Ishikawa (cell line): ENCODE measurements at regions not wholly inside any gene's neighbourhood (a gene's known extent, or its start where the extent isn't known, plus 50 kb on each side); places are given as distances from the start of the nearest gene placed in this dataset.

Experiments
- CEBPB ChIP-seq: IDR thresholded peaks from 2 replicates; pipeline ENCODE4 v1.6.1; 2012
- EGR1 ChIP-seq: IDR thresholded peaks from 2 replicates; pipeline ENCODE4 v1.6.1; 2012
- EP300 ChIP-seq: IDR thresholded peaks from 2 replicates; pipeline ENCODE4 v1.6.1; 2012; ENCODE audit warnings: borderline replicate concordance
- RAD21 ChIP-seq: IDR thresholded peaks from 2 replicates; pipeline ENCODE4 v1.6.1; 2012; ENCODE audit warnings: low read depth
- TEAD4 ChIP-seq: IDR thresholded peaks from 2 replicates; pipeline ENCODE4 v1.6.1; 2012
- ZBTB7A ChIP-seq: IDR thresholded peaks from 2 replicates; pipeline ENCODE4 v1.6.1; 2012; ENCODE audit warnings: low read depth
- TF ChIP-seq, protein P1 (sequence below): IDR thresholded peaks from 2 replicates; pipeline ENCODE4 v1.6.1; 2012; ENCODE audit warnings: low read depth, mild to moderate bottlenecking
- TF ChIP-seq, protein P2 (sequence below): IDR thresholded peaks from 2 replicates; pipeline ENCODE4 v1.6.1; 2012

DNA sequence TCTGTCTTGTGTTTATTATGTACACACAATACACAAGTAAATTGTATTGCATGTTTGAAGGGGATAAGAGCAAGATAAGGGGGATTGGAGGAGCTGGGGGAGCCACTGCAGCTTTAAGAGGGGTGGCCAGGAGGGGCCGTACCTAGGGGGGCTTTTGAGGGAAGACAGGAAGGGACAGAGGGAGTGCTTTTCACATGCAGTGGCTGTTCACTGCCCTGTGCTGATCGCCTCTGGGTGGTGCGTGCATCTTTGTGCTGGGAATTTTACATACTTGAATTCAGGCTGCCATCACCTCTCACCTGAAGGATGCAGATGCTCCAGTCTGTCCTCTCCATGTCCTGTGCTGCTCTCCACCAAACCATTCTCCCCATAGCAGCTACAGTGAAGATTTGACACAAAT lies 179.5 kb downstream of the PTPRU start:
- TF ChIP-seq CEBPB = no peak
- TF ChIP-seq RAD21 = no peak
- TF ChIP-seq TEAD4 = no peak
- TF ChIP-seq ZBTB7A = no peak
- TF ChIP-seq, protein P1, sequence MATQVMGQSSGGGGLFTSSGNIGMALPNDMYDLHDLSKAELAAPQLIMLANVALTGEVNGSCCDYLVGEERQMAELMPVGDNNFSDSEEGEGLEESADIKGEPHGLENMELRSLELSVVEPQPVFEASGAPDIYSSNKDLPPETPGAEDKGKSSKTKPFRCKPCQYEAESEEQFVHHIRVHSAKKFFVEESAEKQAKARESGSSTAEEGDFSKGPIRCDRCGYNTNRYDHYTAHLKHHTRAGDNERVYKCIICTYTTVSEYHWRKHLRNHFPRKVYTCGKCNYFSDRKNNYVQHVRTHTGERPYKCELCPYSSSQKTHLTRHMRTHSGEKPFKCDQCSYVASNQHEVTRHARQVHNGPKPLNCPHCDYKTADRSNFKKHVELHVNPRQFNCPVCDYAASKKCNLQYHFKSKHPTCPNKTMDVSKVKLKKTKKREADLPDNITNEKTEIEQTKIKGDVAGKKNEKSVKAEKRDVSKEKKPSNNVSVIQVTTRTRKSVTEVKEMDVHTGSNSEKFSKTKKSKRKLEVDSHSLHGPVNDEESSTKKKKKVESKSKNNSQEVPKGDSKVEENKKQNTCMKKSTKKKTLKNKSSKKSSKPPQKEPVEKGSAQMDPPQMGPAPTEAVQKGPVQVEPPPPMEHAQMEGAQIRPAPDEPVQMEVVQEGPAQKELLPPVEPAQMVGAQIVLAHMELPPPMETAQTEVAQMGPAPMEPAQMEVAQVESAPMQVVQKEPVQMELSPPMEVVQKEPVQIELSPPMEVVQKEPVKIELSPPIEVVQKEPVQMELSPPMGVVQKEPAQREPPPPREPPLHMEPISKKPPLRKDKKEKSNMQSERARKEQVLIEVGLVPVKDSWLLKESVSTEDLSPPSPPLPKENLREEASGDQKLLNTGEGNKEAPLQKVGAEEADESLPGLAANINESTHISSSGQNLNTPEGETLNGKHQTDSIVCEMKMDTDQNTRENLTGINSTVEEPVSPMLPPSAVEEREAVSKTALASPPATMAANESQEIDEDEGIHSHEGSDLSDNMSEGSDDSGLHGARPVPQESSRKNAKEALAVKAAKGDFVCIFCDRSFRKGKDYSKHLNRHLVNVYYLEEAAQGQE = no peak
- no peak for TF ChIP-seq EGR1
- TF ChIP-seq, protein P2, sequence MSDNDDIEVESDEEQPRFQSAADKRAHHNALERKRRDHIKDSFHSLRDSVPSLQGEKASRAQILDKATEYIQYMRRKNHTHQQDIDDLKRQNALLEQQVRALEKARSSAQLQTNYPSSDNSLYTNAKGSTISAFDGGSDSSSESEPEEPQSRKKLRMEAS = no peak
- no peak for TF ChIP-seq EP300
